Colonic mucosa (tissue), 4 donors: ENCODE measurements at regions not wholly inside any gene's neighbourhood (a gene's known extent, or its start where the extent isn't known, plus 50 kb on each side); places are given as distances from the start of the nearest gene placed in this dataset.

ENCODE experiments used
- DNase-seq: peaks from one replicate; pipeline ENCODE4 v3.0.0-alpha.2; 2020
- H3K27ac ChIP-seq: fragments of 200-600 bp; one replicate; pipeline ENCODE4 v1.8.0; 2021
- H3K27me3 ChIP-seq: fragments of 200-600 bp; one replicate; pipeline ENCODE4 v1.8.0; 2021
- H3K36me3 ChIP-seq: fragments of 200-600 bp; one replicate; pipeline ENCODE4 v1.8.0; 2021
- H3K4me1 ChIP-seq: fragments of 200-600 bp; one replicate; pipeline ENCODE4 v1.8.0; 2021; ENCODE audit warnings: mild to moderate bottlenecking
- H3K4me3 ChIP-seq: fragments of 200-600 bp; one replicate; pipeline ENCODE4 v1.8.0; 2021
- H3K9ac ChIP-seq, 2 donors: one replicate each; pipeline ENCODE4 v1.7.0; 2013; ENCODE audit warnings: control low read depth in 2 of 2, low read depth in 2 of 2, low read length in 2 of 2
- H3K9me3 ChIP-seq: fragments of 200-600 bp; one replicate; pipeline ENCODE4 v1.8.0; 2021
- CTCF ChIP-seq: fragments of 200-600 bp; IDR thresholded peaks from one replicate; pipeline ENCODE4 v1.8.0; 2022; ENCODE audit warnings: antibody characterized with exemption, mild to moderate bottlenecking
- intact Hi-C: fragments of 100-400 bp; cut with DNase I; formaldehyde crosslinking; loops from one replicate; pipeline ENCODE4 v1.14.1; 2022
- donor health status: healthy.
- donor health status: DM: no; HTN: no; CAD: no.
- donor health status: DM: no; HTN: no; CAD: no.

GRCh38 chr2:378364-378763 is 90.5 kb upstream of the ALKAL2 start:
- H3K27me3 ChIP-seq: no peaks in the 10 kb centered on the region
- no peaks in the 10 kb centered on the region for H3K36me3 ChIP-seq
- no peak for TF ChIP-seq CTCF
- H3K4me3 ChIP-seq: no peak overlapping the region
- DNase-seq: no peak
- H3K4me1 ChIP-seq: no peaks in the 10 kb centered on the region
- no peak overlapping the region for H3K9ac ChIP-seq
- intact Hi-C loops: no loop called here
- H3K27ac ChIP-seq: no peak overlapping the region
- no peaks in the 10 kb centered on the region for H3K9me3 ChIP-seq

GRCh38 chr2:377414-377813 is 89.5 kb upstream of the ALKAL2 start:
- Histone ChIP-seq H3K27me3 (no peaks in the 10 kb centered on the region), H3K4me3 (no peak overlapping the region), H3K9me3 (no peaks in the 10 kb centered on the region), H3K9ac (no peak overlapping the region), H3K36me3 (no peaks in the 10 kb centered on the region), H3K4me1 (no peaks in the 10 kb centered on the region), H3K27ac (no peak overlapping the region)
- intact Hi-C loops: no loop called here
- DNase-seq: no peak
- no peak for TF ChIP-seq CTCF

GRCh38 chr2:375956-376307 is 88.0 kb upstream of the ALKAL2 start:
- Histone ChIP-seq H3K9me3 (no peaks in the 10 kb centered on the region), H3K27ac (no peak overlapping the region)

GRCh38 chr2:375270-375955 is 87.5 kb upstream of the ALKAL2 start:
- no peak for DNase-seq
- Histone ChIP-seq H3K4me1 (no peaks in the 10 kb centered on the region), H3K27ac (no peak overlapping the region), H3K9me3 (no peaks in the 10 kb centered on the region), H3K4me3 (no peak overlapping the region), H3K9ac (no peak overlapping the region), H3K36me3 (no peaks in the 10 kb centered on the region), H3K27me3 (no peaks in the 10 kb centered on the region)
- intact Hi-C loops: no loop called here
- no peak for TF ChIP-seq CTCF

More at GRCh38 chr2:375956-376307, 88.0 kb upstream of the ALKAL2 start:
- intact Hi-C loops: no loop called here
- DNase-seq: no peak
- Histone ChIP-seq H3K4me3 (no peak overlapping the region), H3K36me3 (no peaks in the 10 kb centered on the region), H3K4me1 (no peaks in the 10 kb centered on the region), H3K9ac (no peak overlapping the region), H3K27me3 (no peaks in the 10 kb centered on the region)
- no peak for TF ChIP-seq CTCF

- no peak for TF ChIP-seq CTCF
- no peak for DNase-seq
- Histone ChIP-seq H3K27ac (no peak overlapping the region), H3K27me3 (no peaks in the 10 kb centered on the region), H3K4me3 (no peak overlapping the region), H3K4me1 (no peaks in the 10 kb centered on the region), H3K9ac (no peak overlapping the region), H3K36me3 (no peaks in the 10 kb centered on the region), H3K9me3 (no peaks in the 10 kb centered on the region)
- intact Hi-C loops: no loop called here
Observed at GRCh38 chr2:368386-368785, 80.5 kb upstream of the ALKAL2 start.
